ENCODE measurements at regions not wholly inside any gene's neighbourhood (a gene's known extent, or its start where the extent isn't known, plus 50 kb on each side); places are given as distances from the start of the nearest gene placed in this dataset.

GRCh38 chr20:42005211-42005610 is 387.0 kb upstream of the CHD6 start:
- H3K4me1 Mint-ChIP-seq: no peaks in the 10 kb centered on the region
- Histone ChIP-seq H3K4me3 (ENCODE audit: low read length) (no peak overlapping the region), H3K9me3 (ENCODE audit: control insufficient read depth, insufficient read depth, low read length) (no peaks in the 10 kb centered on the region), H3K27ac (ENCODE audit: low read length) (no peak overlapping the region), H3K27me3 (ENCODE audit: control insufficient read depth, insufficient read depth, low read length) (no peaks in the 10 kb centered on the region), H3K4me1 (ENCODE audit: control insufficient read depth, insufficient read depth, low read length) (no peaks in the 10 kb centered on the region), H3K36me3 (ENCODE audit: control insufficient read depth, insufficient read depth, low read length) (no peaks in the 10 kb centered on the region)
- intact Hi-C loops (cut with micrococcal nuclease): no loop called here
- H3K27me3 Mint-ChIP-seq (ENCODE audit: low read depth in 2 of 2): no peaks in the 10 kb centered on the region
- peaks cover 2 to 6% of the 10 kb centered on the region in 2 donors for H3K9me3 Mint-ChIP-seq
- no peak overlapping the region for H3K4me3 Mint-ChIP-seq
- no peak overlapping the region for H3K27ac Mint-ChIP-seq
- no peak for ATAC-seq
- no peak for TF ChIP-seq CTCF (IDR thresholded peaks at IDR 0.05)
- no peaks in the 10 kb centered on the region for H3K36me3 Mint-ChIP-seq
- no peak for DNase-seq

- no peak overlapping the region for H3K4me3 Mint-ChIP-seq
- WGBS (ENCODE audit: insufficient coverage): 92% methylated on average over 1 of the region's 2 CpGs
- Histone ChIP-seq H3K36me3 (ENCODE audit: control insufficient read depth, insufficient read depth, low read length) (no peaks in the 10 kb centered on the region), H3K27ac (ENCODE audit: low read length) (no peak overlapping the region), H3K4me1 (ENCODE audit: control insufficient read depth, insufficient read depth, low read length) (no peaks in the 10 kb centered on the region), H3K4me3 (ENCODE audit: low read length) (no peak overlapping the region), H3K9me3 (ENCODE audit: control insufficient read depth, insufficient read depth, low read length) (no peaks in the 10 kb centered on the region), H3K27me3 (ENCODE audit: control insufficient read depth, insufficient read depth, low read length) (no peaks in the 10 kb centered on the region)
- no peak for TF ChIP-seq CTCF (IDR thresholded peaks at IDR 0.05)
- H3K36me3 Mint-ChIP-seq: peaks cover 7% of the 10 kb centered on the region
- H3K9me3 Mint-ChIP-seq: peaks cover 6 to 7% of the 10 kb centered on the region in 2 donors
- no peaks in the 10 kb centered on the region for H3K4me1 Mint-ChIP-seq
- no peak for DNase-seq
- intact Hi-C loops (cut with micrococcal nuclease): no loop called here
- ATAC-seq: no peak
- no peak overlapping the region for H3K27ac Mint-ChIP-seq
- no peaks in the 10 kb centered on the region for H3K27me3 Mint-ChIP-seq (ENCODE audit: low read depth in 2 of 2)
Observed at GRCh38 chr20:42003380-42003779, 385.2 kb upstream of the CHD6 start.

GRCh38 chr20:41998539-41999341 is 380.6 kb upstream of the CHD6 start:
- no peak for ATAC-seq
- H3K4me1 Mint-ChIP-seq: no peaks in the 10 kb centered on the region
- peaks cover 17 to 20% of the 10 kb centered on the region in 2 donors for H3K9me3 Mint-ChIP-seq

More at GRCh38 chr20:41998539-41999341, 380.6 kb upstream of the CHD6 start:
- 92% methylated on average over 92 of the region's 92 CpGs for WGBS (ENCODE audit: insufficient coverage)
- peaks cover 4% of the 10 kb centered on the region for H3K9me3 ChIP-seq (ENCODE audit: control insufficient read depth, insufficient read depth, low read length)
- no peak overlapping the region for H3K4me3 ChIP-seq (ENCODE audit: low read length)
- intact Hi-C loops (cut with micrococcal nuclease): no loop called here
- DNase-seq: no peak
- no peaks in the 10 kb centered on the region for H3K27me3 ChIP-seq (ENCODE audit: control insufficient read depth, insufficient read depth, low read length)
- no peak for TF ChIP-seq CTCF (IDR thresholded peaks at IDR 0.05)
- H3K36me3 Mint-ChIP-seq: peaks cover 7% of the 10 kb centered on the region
- H3K36me3 ChIP-seq (ENCODE audit: control insufficient read depth, insufficient read depth, low read length): no peaks in the 10 kb centered on the region
- H3K4me3 Mint-ChIP-seq: no peak overlapping the region
- H3K27ac ChIP-seq (ENCODE audit: low read length): no peak overlapping the region
- no peak overlapping the region for H3K27ac Mint-ChIP-seq
- no peaks in the 10 kb centered on the region for H3K27me3 Mint-ChIP-seq (ENCODE audit: low read depth in 2 of 2)
- H3K4me1 ChIP-seq (ENCODE audit: control insufficient read depth, insufficient read depth, low read length): no peaks in the 10 kb centered on the region

All from natural killer cell (primary cell).